Prostate gland (tissue), 2 donors: ENCODE measurements at regions not wholly inside any gene's neighbourhood (a gene's known extent, or its start where the extent isn't known, plus 50 kb on each side); places are given as distances from the start of the nearest gene placed in this dataset.

Experiments
- DNase-seq: peaks from one replicate; pipeline ENCODE4 v3.0.0-alpha.2; 2019; ENCODE audit warnings: low spot score
- H3K27ac ChIP-seq, 2 donors: fragments of 200-600 bp; sonication (generic); 2 replicates each; pipeline ENCODE4 v1.5.1; 2017 to 2019
- H3K27me3 ChIP-seq: fragments of 200-600 bp; sonication (generic); replicated peaks from 2 replicates; pipeline ENCODE4 v1.5.1; 2019; ENCODE audit not compliant: insufficient read depth
- H3K36me3 ChIP-seq, 2 donors: fragments of 200-600 bp; sonication (generic); 1 replicate in 1 of 2; 2 replicates in 1 of 2; pipeline versions ENCODE4 v1.5.1 to v1.8.1; 2017 to 2019
- H3K4me1 ChIP-seq: fragments of 200-600 bp; sonication (generic); replicated peaks from 2 replicates; pipeline ENCODE4 v1.5.1; 2019
- H3K4me3 ChIP-seq, 2 donors: fragments of 200-600 bp; sonication (generic); 2 replicates each; pipeline ENCODE4 v1.5.1; 2017 to 2019
- H3K9me3 ChIP-seq: fragments of 200-600 bp; sonication (generic); 2 replicates; pipeline ENCODE4 v1.5.1; 2017
- POLR2A ChIP-seq: fragments of 450-650 bp; IDR thresholded peaks from one replicate; pipeline ENCODE4 v1.6.1; 2016; ENCODE audit warnings: antibody characterized with exemption, mild to moderate bottlenecking
- POLR2AphosphoS5 ChIP-seq: sonication (generic); formaldehyde crosslinking; IDR thresholded peaks from one replicate; pipeline ENCODE4 v1.6.1; 2017; ENCODE audit warnings: antibody characterized with exemption
- WGBS: methylation state at CpG from one replicate; pipeline ENCODE4 v1.1.5; 2018; 5-methylcytosine and 5-hydroxymethylcytosine counted together
- intact Hi-C: fragments of 100-400 bp; cut with DNase I; formaldehyde crosslinking; loops from one replicate; pipeline ENCODE4 v1.14.2; 2022
- TF ChIP-seq, protein P1 (sequence below), 4 experiments: fragments of 200-600 bp in 2 of 4; fragments of 450-650 bp in 2 of 4; sonication (generic) in 2 of 4; IDR thresholded peaks; 1 replicate in 3 of 4; 2 replicates in 1 of 4; pipeline ENCODE4 v1.5.1; 2016 to 2019; ENCODE audit warnings: antibody characterized with exemption in 4 of 4, mild to moderate bottlenecking in 2 of 4, moderate library complexity in 2 of 4

DNA sequence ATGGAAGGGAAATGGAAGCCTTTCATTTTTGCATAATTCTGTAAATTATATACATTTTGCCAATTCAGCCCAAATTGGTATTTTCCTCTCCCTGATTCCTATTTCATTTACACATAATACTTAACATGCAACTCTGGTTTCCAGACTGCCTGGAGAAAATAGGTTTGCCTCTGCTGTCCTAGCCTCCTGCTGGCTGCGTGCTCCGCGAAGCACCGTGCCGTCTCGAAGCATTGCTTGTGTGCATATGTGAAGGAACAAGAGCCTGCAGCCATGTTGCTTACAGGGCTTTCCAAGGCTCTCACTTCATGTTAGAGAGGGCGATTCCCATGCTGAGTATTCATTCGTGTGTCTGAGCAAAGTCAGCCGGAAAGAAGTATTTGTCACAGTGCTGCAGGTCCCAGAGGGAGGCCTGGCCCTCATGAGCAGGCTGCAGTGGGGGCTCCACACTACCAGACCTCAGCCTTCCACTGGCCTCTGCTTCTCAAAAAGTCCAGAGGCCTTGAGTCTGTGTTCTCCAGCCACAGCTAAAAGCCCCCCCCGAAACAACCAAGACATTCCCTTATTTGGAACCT is 66.5 kb downstream of the CLRN3 start:
- WGBS: 78% methylated on average over 10 of the region's 10 CpGs
- intact Hi-C loops: no loop called here
- H3K27me3 ChIP-seq: peaks cover 3% of the 10 kb centered on the region

DNA sequence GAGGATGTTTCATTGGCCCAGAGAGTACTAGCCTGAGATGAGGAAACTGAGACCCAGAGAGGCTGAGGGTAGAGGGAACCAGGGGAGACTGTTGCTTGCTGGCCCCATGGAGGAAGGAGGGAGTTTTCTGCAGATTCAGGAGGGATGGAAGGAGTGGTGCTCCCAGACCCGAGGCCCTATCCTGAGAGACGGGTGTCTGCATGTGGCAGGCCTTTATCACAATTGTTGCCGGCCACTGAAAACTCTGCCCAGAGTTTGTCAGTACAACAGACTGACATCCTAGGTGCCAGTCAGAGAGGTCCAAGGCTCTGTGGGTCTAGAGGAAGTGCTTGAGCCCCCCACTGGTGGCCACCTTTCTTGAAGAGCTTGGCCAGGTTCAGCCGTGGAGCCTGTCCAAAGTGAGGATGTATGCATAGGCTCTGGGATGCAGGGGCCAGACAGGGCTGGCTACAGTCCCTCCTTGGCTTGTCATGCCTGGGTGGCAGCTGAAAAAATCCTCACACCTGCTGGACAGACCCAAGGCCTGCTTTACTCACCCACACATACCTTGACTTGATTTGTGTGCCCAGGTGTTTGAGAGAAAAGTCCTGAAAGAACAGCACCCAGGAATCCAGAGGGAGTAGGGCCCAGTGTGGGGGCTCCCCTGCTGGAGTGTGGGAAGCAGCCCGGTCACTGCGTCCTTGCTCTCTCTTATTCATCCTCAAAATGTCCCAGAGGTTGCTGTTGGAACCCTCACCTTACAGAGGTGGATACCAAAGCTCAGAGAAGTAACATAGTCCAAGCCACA is 65.2 kb downstream of the CLRN3 start:
- intact Hi-C loops: no loop called here
- TF ChIP-seq POLR2AphosphoS5 (no peak), POLR2A (no peak)
- TF ChIP-seq, protein P1, sequence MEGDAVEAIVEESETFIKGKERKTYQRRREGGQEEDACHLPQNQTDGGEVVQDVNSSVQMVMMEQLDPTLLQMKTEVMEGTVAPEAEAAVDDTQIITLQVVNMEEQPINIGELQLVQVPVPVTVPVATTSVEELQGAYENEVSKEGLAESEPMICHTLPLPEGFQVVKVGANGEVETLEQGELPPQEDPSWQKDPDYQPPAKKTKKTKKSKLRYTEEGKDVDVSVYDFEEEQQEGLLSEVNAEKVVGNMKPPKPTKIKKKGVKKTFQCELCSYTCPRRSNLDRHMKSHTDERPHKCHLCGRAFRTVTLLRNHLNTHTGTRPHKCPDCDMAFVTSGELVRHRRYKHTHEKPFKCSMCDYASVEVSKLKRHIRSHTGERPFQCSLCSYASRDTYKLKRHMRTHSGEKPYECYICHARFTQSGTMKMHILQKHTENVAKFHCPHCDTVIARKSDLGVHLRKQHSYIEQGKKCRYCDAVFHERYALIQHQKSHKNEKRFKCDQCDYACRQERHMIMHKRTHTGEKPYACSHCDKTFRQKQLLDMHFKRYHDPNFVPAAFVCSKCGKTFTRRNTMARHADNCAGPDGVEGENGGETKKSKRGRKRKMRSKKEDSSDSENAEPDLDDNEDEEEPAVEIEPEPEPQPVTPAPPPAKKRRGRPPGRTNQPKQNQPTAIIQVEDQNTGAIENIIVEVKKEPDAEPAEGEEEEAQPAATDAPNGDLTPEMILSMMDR (IDR thresholded peaks at IDR 0.05): no peak
- H3K9me3 ChIP-seq: no peaks in the 10 kb centered on the region
- H3K27me3 ChIP-seq: peaks cover 3% of the 10 kb centered on the region
- WGBS: 75% methylated on average over 6 of the region's 6 CpGs
- no peaks in the 10 kb centered on the region for H3K4me1 ChIP-seq
- DNase-seq: no peak
- H3K4me3 ChIP-seq: no peak overlapping the region
- H3K27ac ChIP-seq: no peak overlapping the region
- no peaks in the 10 kb centered on the region for H3K36me3 ChIP-seq

More for the DNA sequence above, 66.5 kb downstream of the CLRN3 start:
- Histone ChIP-seq H3K36me3 (no peaks in the 10 kb centered on the region), H3K4me1 (no peaks in the 10 kb centered on the region), H3K9me3 (no peaks in the 10 kb centered on the region), H3K27ac (no peak overlapping the region), H3K4me3 (no peak overlapping the region)
- no peak for TF ChIP-seq POLR2AphosphoS5
- TF ChIP-seq POLR2A: no peak
- TF ChIP-seq, protein P1 (IDR thresholded peaks at IDR 0.05): no peak
- DNase-seq: no peak
